AG09309 (cell line): ENCODE measurements at regions not wholly inside any gene's neighbourhood (a gene's known extent, or its start where the extent isn't known, plus 50 kb on each side); places are given as distances from the start of the nearest gene placed in this dataset.

ENCODE experiments used
- DNase-seq: peaks from one replicate; pipeline ENCODE4 v3.0.0-alpha.2; 2010; ENCODE audit warnings: low read depth
- H3K4me3 ChIP-seq: 2 replicates; pipeline ENCODE4 v1.5.1; 2011; ENCODE audit warnings: mild to moderate bottlenecking, low read depth, low read length, moderate library complexity; ENCODE audit not compliant: control insufficient read depth
- CTCF ChIP-seq: IDR thresholded peaks from 2 replicates; pipeline ENCODE4 v1.5.1; 2011; ENCODE audit warnings: mild to moderate bottlenecking, low read depth, low read length, inconsistent platforms; ENCODE audit not compliant: insufficient read depth, control insufficient read depth; ENCODE audit errors: missing control alignments

- no peak for TF ChIP-seq CTCF
- DNase-seq: no peak
- no peak overlapping the region for H3K4me3 ChIP-seq
These were observed 57.3 kb upstream of the BCAR3 start for GRCh38 chr1:93738926-93739325.

GRCh38 chr1:93738075-93738622 is 56.5 kb upstream of the BCAR3 start:
- TF ChIP-seq CTCF: no peak
- peak; percentile 81 for DNase-seq
- H3K4me3 ChIP-seq: no peak overlapping the region

GRCh38 chr1:93735722-93736121 is 54.1 kb upstream of the BCAR3 start:
- H3K4me3 ChIP-seq: no peak overlapping the region
- DNase-seq: peak; percentile 57
- peak; percentile 65 for TF ChIP-seq CTCF

GRCh38 chr1:93734999-93735398 is 53.4 kb upstream of the BCAR3 start:
- peak; percentile 45 for TF ChIP-seq CTCF
- no peak overlapping the region for H3K4me3 ChIP-seq
- no peak for DNase-seq

GRCh38 chr1:93733340-93733739 is 51.7 kb upstream of the BCAR3 start:
- no peak for DNase-seq
- no peak overlapping the region for H3K4me3 ChIP-seq
- no peak for TF ChIP-seq CTCF

- no peak overlapping the region for H3K4me3 ChIP-seq
- peak; percentile 17 for TF ChIP-seq CTCF
- no peak for DNase-seq
These were observed 50.9 kb upstream of the BCAR3 start for GRCh38 chr1:93732514-93732913.
